SU-DHL-6 (cell line): ENCODE measurements at regions not wholly inside any gene's neighbourhood (a gene's known extent, or its start where the extent isn't known, plus 50 kb on each side); places are given as distances from the start of the nearest gene placed in this dataset.

Experiments used
- H2AFZ ChIP-seq: fragments of 200-600 bp; sonication (generic); 2 replicates; pipeline ENCODE4 v1.6.1; 2014; ENCODE audit warnings: low read depth, mild to moderate bottlenecking, moderate library complexity, mixed read lengths, antibody characterized with exemption, low read length; ENCODE audit not compliant: severe bottlenecking
- H3F3A ChIP-seq: fragments of 200-600 bp; shearing (Covaris generic); 2 replicates; pipeline ENCODE4 v1.6.0; 2016; ENCODE audit warnings: antibody characterized with exemption, mild to moderate bottlenecking; ENCODE audit not compliant: insufficient read depth
- H3K27ac ChIP-seq: fragments of 200-600 bp; sonication (generic); 2 replicates; pipeline ENCODE4 v1.5.1; 2016; ENCODE audit warnings: low read depth, mild to moderate bottlenecking, low read length, moderate library complexity, mixed read lengths
- H3K27me3 ChIP-seq: fragments of 200-600 bp; sonication (generic), shearing (Covaris generic); 2 replicates; pipeline ENCODE4 v1.6.0; 2014; ENCODE audit warnings: mild to moderate bottlenecking, low read length
- H3K36me3 ChIP-seq: fragments of 200-600 bp; sonication (generic); 2 replicates; pipeline ENCODE4 v1.6.1; 2014; ENCODE audit warnings: mild to moderate bottlenecking, low read length, mixed read lengths
- H3K4me2 ChIP-seq: fragments of 300-600, 200-600 bp; shearing (Covaris generic), sonication (generic); 2 replicates; pipeline ENCODE4 v1.6.0; 2014; ENCODE audit warnings: low read length, low read depth, mild to moderate bottlenecking; ENCODE audit not compliant: poor library complexity, severe bottlenecking
- H3K4me3 ChIP-seq: fragments of 200-600 bp; sonication (generic); 2 replicates; pipeline ENCODE4 v1.5.1; 2014; ENCODE audit warnings: antibody characterized with exemption, low read length, mild to moderate bottlenecking, mixed read lengths; ENCODE audit not compliant: insufficient read depth, poor library complexity, severe bottlenecking
- H3K79me2 ChIP-seq: fragments of 200-600 bp; sonication (generic); 2 replicates; pipeline ENCODE4 v1.6.1; 2014; ENCODE audit warnings: mild to moderate bottlenecking, low read length, moderate library complexity; ENCODE audit not compliant: insufficient read depth
- H3K9ac ChIP-seq: fragments of 200-600 bp; sonication (generic); 2 replicates; pipeline ENCODE4 v1.7.0; 2014; ENCODE audit warnings: mild to moderate bottlenecking, low read length
- H3K9me2 ChIP-seq: fragments of 200-600 bp; sonication (generic); replicated peaks from 2 replicates; pipeline ENCODE4 v1.6.1; 2014; ENCODE audit warnings: low read length; ENCODE audit not compliant: insufficient read depth
- H3K9me3 ChIP-seq: fragments of 200-600 bp; sonication (generic); 2 replicates; pipeline ENCODE4 v1.6.1; 2014; ENCODE audit warnings: low read length, mixed read lengths; ENCODE audit not compliant: insufficient read depth
- H4K20me1 ChIP-seq: fragments of 200-600 bp; sonication (generic); 2 replicates; pipeline ENCODE4 v1.6.1; 2014; ENCODE audit warnings: low read depth, mild to moderate bottlenecking, antibody characterized with exemption, low read length, moderate library complexity, mixed read lengths
- CTCF ChIP-seq: fragments of 200-600 bp; sonication (generic); IDR thresholded peaks from one replicate; pipeline ENCODE4 v1.5.1; 2017; ENCODE audit warnings: antibody characterized with exemption, mild to moderate bottlenecking, low read length, moderate library complexity; ENCODE audit not compliant: insufficient read depth, poor library complexity, severe bottlenecking
- EZH2phosphoT487 ChIP-seq: fragments of 200-600 bp; sonication (generic), shearing (Covaris generic); conservative IDR thresholded peaks from 2 replicates; pipeline ENCODE4 v1.6.1; 2018; ENCODE audit warnings: mild to moderate bottlenecking, antibody characterized with exemption, low read length, moderate library complexity, mixed read lengths

GRCh38 chr5:6260846-6261245 is 117.5 kb downstream of the MED10 start:
- no peaks in the 10 kb centered on the region for H3K9me2 ChIP-seq
- no peaks in the 10 kb centered on the region for H3F3A ChIP-seq
- no peaks in the 10 kb centered on the region for H3K79me2 ChIP-seq
- H3K36me3 ChIP-seq: no peaks in the 10 kb centered on the region
- no peak for TF ChIP-seq EZH2phosphoT487
- TF ChIP-seq CTCF: no peak
- H3K4me3 ChIP-seq: no peak overlapping the region
- no peak overlapping the region for H3K9ac ChIP-seq
- no peaks in the 10 kb centered on the region for H3K9me3 ChIP-seq
- H3K27ac ChIP-seq: no peak overlapping the region
- no peaks in the 10 kb centered on the region for H3K27me3 ChIP-seq
- H4K20me1 ChIP-seq: no peaks in the 10 kb centered on the region
- no peak overlapping the region for H3K4me2 ChIP-seq
- H2AFZ ChIP-seq: no peak overlapping the region

GRCh38 chr5:6256901-6257300 is 121.4 kb downstream of the MED10 start:
- Histone ChIP-seq H3F3A (no peaks in the 10 kb centered on the region), H2AFZ (no peak overlapping the region), H3K36me3 (no peaks in the 10 kb centered on the region), H3K4me3 (no peak overlapping the region), H3K4me2 (no peak overlapping the region), H3K27me3 (no peaks in the 10 kb centered on the region), H4K20me1 (no peaks in the 10 kb centered on the region), H3K9me2 (no peaks in the 10 kb centered on the region), H3K9me3 (no peaks in the 10 kb centered on the region), H3K27ac (no peak overlapping the region), H3K9ac (no peak overlapping the region), H3K79me2 (no peaks in the 10 kb centered on the region)
- TF ChIP-seq EZH2phosphoT487 (no peak), CTCF (no peak)

GRCh38 chr5:6255956-6256355 is 122.4 kb downstream of the MED10 start:
- Histone ChIP-seq H3K9me2 (no peaks in the 10 kb centered on the region), H3K36me3 (no peaks in the 10 kb centered on the region), H3K4me3 (no peak overlapping the region), H3F3A (no peaks in the 10 kb centered on the region), H3K9me3 (no peaks in the 10 kb centered on the region), H4K20me1 (no peaks in the 10 kb centered on the region), H3K79me2 (no peaks in the 10 kb centered on the region), H3K27me3 (no peaks in the 10 kb centered on the region), H2AFZ (no peak overlapping the region), H3K9ac (no peak overlapping the region), H3K27ac (no peak overlapping the region), H3K4me2 (no peak overlapping the region)
- no peak for TF ChIP-seq CTCF
- TF ChIP-seq EZH2phosphoT487: no peak

GRCh38 chr5:6253846-6254245 is 124.5 kb downstream of the MED10 start:
- Histone ChIP-seq H3K4me3 (no peak overlapping the region), H3K27me3 (no peaks in the 10 kb centered on the region), H3F3A (no peaks in the 10 kb centered on the region), H3K27ac (no peak overlapping the region), H3K79me2 (no peaks in the 10 kb centered on the region), H2AFZ (no peak overlapping the region), H3K4me2 (no peak overlapping the region), H4K20me1 (no peaks in the 10 kb centered on the region), H3K36me3 (no peaks in the 10 kb centered on the region), H3K9me2 (no peaks in the 10 kb centered on the region), H3K9me3 (no peaks in the 10 kb centered on the region), H3K9ac (no peak overlapping the region)
- TF ChIP-seq CTCF (no peak), EZH2phosphoT487 (no peak)
